ENCODE measurements at regions not wholly inside any gene's neighbourhood (a gene's known extent, or its start where the extent isn't known, plus 50 kb on each side); places are given as distances from the start of the nearest gene placed in this dataset.
"Not testable (repeated sequence)": the region's sequence is repeated elsewhere in the genome, so short reads cannot be mapped to it uniquely, and the experiment has no call there.

- Histone ChIP-seq H3K9me3 (replicated peaks in 1 of 3) (no peaks in the 10 kb centered on the region), H3K36me3 (replicated peaks in 1 of 2) (no peaks in the 10 kb centered on the region), H3K4me3 (no peak overlapping the region), H3K27ac (no peak overlapping the region), H3K4me1 (replicated peaks in 1 of 2) (no peaks in the 10 kb centered on the region), H3K27me3 (no peaks in the 10 kb centered on the region)
- intact Hi-C loops (cut with DNase I) = no loop called here
- no peak for DNase-seq
- TF ChIP-seq POLR2A (IDR thresholded peaks at IDR 0.05) (no peak), CTCF (IDR thresholded peaks at IDR 0.05) (no peak)
- 78 to 85% (median 82%) methylated on average over 5 of the region's 5 CpGs for WGBS, 4 donors
Measured at GRCh38 chr6:93644611-93645010, 225.3 kb upstream of the EPHA7 start.

- H3K9me3 ChIP-seq (replicated peaks in 1 of 3) = no peaks in the 10 kb centered on the region
- H3K4me3 ChIP-seq = no peak overlapping the region
- no peak for DNase-seq
- no peaks in the 10 kb centered on the region for H3K27me3 ChIP-seq
- intact Hi-C loops (cut with DNase I) = no loop called here
- H3K4me1 ChIP-seq (replicated peaks in 1 of 2) = no peaks in the 10 kb centered on the region
- H3K36me3 ChIP-seq (replicated peaks in 1 of 2) = no peaks in the 10 kb centered on the region
- no peak overlapping the region for H3K27ac ChIP-seq
- TF ChIP-seq POLR2A (IDR thresholded peaks at IDR 0.05) = no peak
- TF ChIP-seq CTCF (IDR thresholded peaks at IDR 0.05) = no peak
Measured at GRCh38 chr6:93639126-93639525, 219.8 kb upstream of the EPHA7 start.

GRCh38 chr6:93636987-93637664, 217.8 kb upstream of the EPHA7 start:
- H3K4me1 ChIP-seq (replicated peaks in 1 of 2); DNase-seq; H3K36me3 ChIP-seq (replicated peaks in 1 of 2); intact Hi-C loops (cut with DNase I); H3K4me3 ChIP-seq; H3K9me3 ChIP-seq (replicated peaks in 1 of 3); H3K27ac ChIP-seq; H3K27me3 ChIP-seq: not testable (repeated sequence)
- 87 to 91% (median 89%) methylated on average over 31 to 38 of the region's 38 CpGs for WGBS, 4 donors

- WGBS, 4 donors = 46 to 58% (median 54%) methylated on average over 3 of the region's 3 CpGs
Measured at GRCh38 chr6:93624408-93624807, 205.0 kb upstream of the EPHA7 start.

More at GRCh38 chr6:93624408-93624807, 205.0 kb upstream of the EPHA7 start:
- Histone ChIP-seq H3K27ac (no peak overlapping the region), H3K4me3 (no peak overlapping the region), H3K27me3 (no peaks in the 10 kb centered on the region), H3K4me1 (replicated peaks in 1 of 2) (no peaks in the 10 kb centered on the region), H3K9me3 (replicated peaks in 1 of 3) (no peaks in the 10 kb centered on the region), H3K36me3 (replicated peaks in 1 of 2) (no peaks in the 10 kb centered on the region)
- peak in 2 of 7 donors; percentile 4 to 53 for DNase-seq
- intact Hi-C loops (cut with DNase I) = no loop called here
- TF ChIP-seq POLR2A (IDR thresholded peaks at IDR 0.05) (no peak), CTCF (IDR thresholded peaks at IDR 0.05) (no peak)

All from adrenal gland (tissue), 9 donors.